Loucy (cell line): ENCODE measurements at regions not wholly inside any gene's neighbourhood (a gene's known extent, or its start where the extent isn't known, plus 50 kb on each side); places are given as distances from the start of the nearest gene placed in this dataset.

Experiments used
- CTCF ChIP-seq: fragments of 200-600 bp; sonication (generic); conservative IDR thresholded peaks from 2 replicates; pipeline ENCODE4 v1.5.1; 2014; ENCODE audit warnings: mild to moderate bottlenecking, antibody characterized with exemption, low read length
- EZH2phosphoT487 ChIP-seq: fragments of 200-600 bp; IDR thresholded peaks from 2 replicates; pipeline ENCODE4 v1.6.1; 2018; ENCODE audit warnings: antibody characterized with exemption, mild to moderate bottlenecking, moderate library complexity, borderline replicate concordance

DNA sequence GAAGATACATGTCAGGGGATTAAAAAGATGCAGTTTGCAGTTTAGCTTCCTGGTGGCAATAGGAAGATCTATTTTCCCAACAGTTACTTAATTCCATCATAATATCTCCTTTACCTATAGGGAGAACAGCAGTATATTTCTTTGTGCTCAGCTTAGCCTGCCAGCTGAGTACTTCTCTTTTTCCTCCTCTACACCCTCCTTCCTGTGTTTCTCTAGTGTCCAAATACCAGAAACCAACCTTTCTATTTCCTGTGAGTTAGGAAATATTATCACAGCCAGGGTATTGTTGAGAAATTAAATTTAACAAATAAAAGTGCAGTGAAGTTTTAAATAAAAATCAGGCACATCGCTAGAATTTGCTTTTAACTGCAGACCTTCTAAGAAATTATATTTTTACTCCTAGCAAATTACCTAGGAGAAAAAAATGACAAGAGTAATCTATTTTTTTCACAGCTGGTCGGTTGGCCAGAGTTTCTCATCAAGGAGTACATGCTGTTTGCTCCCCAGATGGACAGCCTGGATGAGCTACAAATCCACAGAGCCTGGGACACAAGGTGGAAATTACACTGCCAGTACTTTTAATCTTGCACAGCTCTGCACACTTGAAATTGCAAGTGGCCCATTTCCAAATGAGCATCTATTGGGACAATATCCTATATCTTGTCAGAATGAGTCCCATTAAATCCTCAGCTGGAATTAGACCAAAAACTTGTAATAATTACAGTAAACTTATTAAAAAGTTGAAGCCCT lies 185.2 kb upstream of the CFAP20DC start:
- TF ChIP-seq CTCF (no peak), EZH2phosphoT487 (no peak)
